ENCODE measurements at regions not wholly inside any gene's neighbourhood (a gene's known extent, or its start where the extent isn't known, plus 50 kb on each side); places are given as distances from the start of the nearest gene placed in this dataset.

DNA sequence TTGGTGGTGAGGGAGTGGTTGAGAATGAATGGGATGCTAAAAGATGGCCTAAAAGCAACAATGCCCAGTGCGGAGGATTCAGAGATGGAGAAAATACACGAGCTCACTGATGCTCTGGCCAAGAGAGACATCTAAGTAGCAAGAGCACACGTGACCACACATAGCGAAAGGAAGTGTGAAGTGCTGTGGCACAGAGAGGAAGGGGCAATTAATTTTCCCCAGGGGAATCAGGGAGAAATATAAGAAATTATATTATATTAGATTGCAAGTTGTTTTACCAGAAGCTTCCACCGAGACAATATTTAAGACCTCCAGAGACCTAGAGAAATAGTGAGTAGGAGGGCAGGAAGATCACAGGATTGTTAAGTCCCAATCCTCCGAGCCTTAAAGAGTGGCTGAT is 80.6 kb downstream of the RCN1 start:
- no peak overlapping the region for H4K5ac ChIP-seq (ENCODE audit: low read depth, low read length)
- H3K9ac ChIP-seq (ENCODE audit: low read depth, low read length), result no peak overlapping the region
- CTCF ChIA-PET, result interaction anchor here (0.6 to 3.1 kb wide), 3 partner anchors 11 to 119 kb away, joined by 3 to 16 read pairs (median 3); no protein-coding TSS in a partner anchor
- TF ChIP-seq RFX5 (IDR thresholded peaks at IDR 0.05; ENCODE audit: low read depth, low read length) (no peak), CEBPB (IDR thresholded peaks at IDR 0.05; ENCODE audit: low read depth, low read length) (no peak), NFE2L2 (IDR thresholded peaks at IDR 0.05; ENCODE audit: low read depth, low read length) (no peak), RCOR1 (IDR thresholded peaks at IDR 0.05; ENCODE audit: insufficient replicate concordance, low read length) (no peak), RAD21 (IDR thresholded peaks at IDR 0.05; ENCODE audit: low read length) (no peak), POLR2A (IDR thresholded peaks at IDR 0.05; ENCODE audit: low read depth, low read length) (no peak), CHD1 (IDR thresholded peaks at IDR 0.05; ENCODE audit: low read depth, low read length) (no peak), SMC3 (IDR thresholded peaks at IDR 0.05; ENCODE audit: low read depth, low read length) (no peak), BHLHE40 (IDR thresholded peaks at IDR 0.05; ENCODE audit: low read depth, low read length) (no peak), MAZ (IDR thresholded peaks at IDR 0.05; ENCODE audit: borderline replicate concordance, low read depth, low read length) (no peak), MAFK (IDR thresholded peaks at IDR 0.05; ENCODE audit: low read depth, low read length) (no peak)
- TF ChIP-seq, protein P1, sequence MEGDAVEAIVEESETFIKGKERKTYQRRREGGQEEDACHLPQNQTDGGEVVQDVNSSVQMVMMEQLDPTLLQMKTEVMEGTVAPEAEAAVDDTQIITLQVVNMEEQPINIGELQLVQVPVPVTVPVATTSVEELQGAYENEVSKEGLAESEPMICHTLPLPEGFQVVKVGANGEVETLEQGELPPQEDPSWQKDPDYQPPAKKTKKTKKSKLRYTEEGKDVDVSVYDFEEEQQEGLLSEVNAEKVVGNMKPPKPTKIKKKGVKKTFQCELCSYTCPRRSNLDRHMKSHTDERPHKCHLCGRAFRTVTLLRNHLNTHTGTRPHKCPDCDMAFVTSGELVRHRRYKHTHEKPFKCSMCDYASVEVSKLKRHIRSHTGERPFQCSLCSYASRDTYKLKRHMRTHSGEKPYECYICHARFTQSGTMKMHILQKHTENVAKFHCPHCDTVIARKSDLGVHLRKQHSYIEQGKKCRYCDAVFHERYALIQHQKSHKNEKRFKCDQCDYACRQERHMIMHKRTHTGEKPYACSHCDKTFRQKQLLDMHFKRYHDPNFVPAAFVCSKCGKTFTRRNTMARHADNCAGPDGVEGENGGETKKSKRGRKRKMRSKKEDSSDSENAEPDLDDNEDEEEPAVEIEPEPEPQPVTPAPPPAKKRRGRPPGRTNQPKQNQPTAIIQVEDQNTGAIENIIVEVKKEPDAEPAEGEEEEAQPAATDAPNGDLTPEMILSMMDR (conservative IDR thresholded peaks at IDR 0.05; ENCODE audit: low read depth, low read length), result no peak
- ATAC-seq (ENCODE audit: low read depth) (no peak), DNase-seq (no peak)
- no TSS peak for BruUV-seq (replicated peaks)
- H3K27me3 ChIP-seq (ENCODE audit: control insufficient read depth, insufficient read depth, low read length), result peaks cover 26% of the 10 kb centered on the region
- H2BK20ac ChIP-seq (ENCODE audit: low read depth, low read length), result no peak overlapping the region
- H2BK15ac ChIP-seq (ENCODE audit: low read depth, low read length), result no peak overlapping the region
- H4K8ac ChIP-seq (ENCODE audit: low read depth in 2 of 2, low read length in 2 of 2), result no peak overlapping the region
- H3K56ac ChIP-seq (ENCODE audit: extremely low read depth, insufficient read depth, low read length), result no peak overlapping the region
- intact Hi-C loops (cut with micrococcal nuclease) (loop anchor here (5.0 to 10.0 kb wide), 2 partner anchors 297 to 684 kb away; no protein-coding TSS in a partner anchor), in situ Hi-C loops (cut with MboI; ENCODE audit: low sequenced_read_pairs) (loop anchor here (5.0 to 25.0 kb wide), 2 partner anchors 119 to 934 kb away; no protein-coding TSS in a partner anchor), dilution Hi-C loops (cut with HindIII; ENCODE audit: low sequenced_read_pairs, unreplicated experiment) (loop anchor here (25.0 kb wide), 1 partner anchor 109 kb away; no protein-coding TSS in a partner anchor)
- H2BK120ac ChIP-seq (ENCODE audit: low read depth, low read length), result no peak overlapping the region
- no peak overlapping the region for H2AK5ac ChIP-seq (ENCODE audit: low read depth, low read length)
- no peaks in the 10 kb centered on the region for H3K36me3 ChIP-seq (ENCODE audit: control insufficient read depth, insufficient read depth, low read length)
- 90% methylated on average over 2 of the region's 6 CpGs; no CpG with 5 or more reads in 1 of the 2 experiments for WGBS, 2 experiments (ENCODE audit: extremely low coverage in 2 of 2, insufficient read length in 1 of 2)
- H3K79me1 ChIP-seq (ENCODE audit: low read depth in 1 of 2, low read length in 2 of 2), result no peaks in the 10 kb centered on the region
- H3K9me1 ChIP-seq (ENCODE audit: insufficient read depth, low read length), result 0 out of 2 replicates have a peak, but pooled peaks cover 2% of the 10 kb centered on the region
- no peak overlapping the region for H3K27ac ChIP-seq (ENCODE audit: insufficient read depth, low read length)
- H3K18ac ChIP-seq (ENCODE audit: low read depth, low read length), result no peak overlapping the region
- no peaks in the 10 kb centered on the region for H4K20me1 ChIP-seq (ENCODE audit: insufficient read depth, low read length)
- no peak overlapping the region for H2BK5ac ChIP-seq (ENCODE audit: low read depth, low read length, poor library complexity, severe bottlenecking)
- no peaks in the 10 kb centered on the region for H3K4me1 ChIP-seq (ENCODE audit: control insufficient read depth, insufficient read depth, low read length)
- no peaks in the 10 kb centered on the region for H3K9me3 ChIP-seq (ENCODE audit: control insufficient read depth, insufficient read depth, low read length)
- POLR2A ChIA-PET (ENCODE audit: unreplicated experiment), result no interaction called here
- no peak overlapping the region for H3K23ac ChIP-seq (ENCODE audit: low read depth, low read length)
- no peak overlapping the region for H3K4me2 ChIP-seq (ENCODE audit: low read depth, low read length)
- no peak overlapping the region for H3K4me3 ChIP-seq (ENCODE audit: insufficient read depth, low read depth, low read length)
- H3K14ac ChIP-seq (replicated peaks; ENCODE audit: low read depth, low read length), result no peak overlapping the region
- H2AFZ ChIP-seq (replicated peaks; ENCODE audit: low read length, poor library complexity), result no peak overlapping the region
- H3K4ac ChIP-seq (ENCODE audit: low read depth, low read length), result no peak overlapping the region
- H4K91ac ChIP-seq (ENCODE audit: insufficient read depth, low read depth, low read length), result no peak overlapping the region
- H2AK9ac ChIP-seq (replicated peaks; ENCODE audit: low read depth, low read length, poor library complexity), result no peak overlapping the region

Measured in IMR-90 (cell line).